Thoracic aorta (tissue), 2 donors: ENCODE measurements at regions not wholly inside any gene's neighbourhood (a gene's known extent, or its start where the extent isn't known, plus 50 kb on each side); places are given as distances from the start of the nearest gene placed in this dataset.

Experiments used
- ATAC-seq: fragments of 150-250 bp; one replicate; pipeline ENCODE4 v1.8.0; 2017; ENCODE audit warnings: low read depth; ENCODE audit not compliant: insufficient number of reproducible peaks, low FRiP score
- DNase-seq: peaks from one replicate; pipeline ENCODE4 v3.0.0-alpha.2; 2020; ENCODE audit warnings: low spot score
- H3K27ac ChIP-seq, 2 donors: fragments of 200-600 bp; sonication (generic); 1 replicate in 1 of 2; 2 replicates in 1 of 2; pipeline ENCODE4 v1.5.1; 2016; ENCODE audit warnings: mild to moderate bottlenecking in 2 of 2, moderate library complexity in 2 of 2
- H3K27me3 ChIP-seq: fragments of 200-600 bp; sonication (generic); replicated peaks from 2 replicates; pipeline ENCODE4 v1.6.0; 2016; ENCODE audit warnings: mild to moderate bottlenecking; ENCODE audit not compliant: insufficient read depth
- H3K36me3 ChIP-seq: fragments of 200-600 bp; sonication (generic); one replicate; pipeline ENCODE4 v1.5.1; 2016
- H3K4me1 ChIP-seq, 2 donors: fragments of 200-600 bp; sonication (generic); 1 replicate in 1 of 2; 2 replicates in 1 of 2; pipeline versions ENCODE4 v1.5.1 to v1.6.0; 2016; ENCODE audit warnings: low read depth in 2 of 2, mild to moderate bottlenecking in 1 of 2; ENCODE audit not compliant: control insufficient read depth in 1 of 2
- H3K4me3 ChIP-seq: fragments of 200-600 bp; sonication (generic); 2 replicates; pipeline ENCODE4 v1.5.1; 2016; ENCODE audit warnings: mild to moderate bottlenecking
- H3K9me3 ChIP-seq: fragments of 200-600 bp; sonication (generic); 2 replicates; pipeline ENCODE4 v1.5.1; 2016
- TF ChIP-seq, protein P1 (sequence below): fragments of 200-600 bp; sonication (generic); IDR thresholded peaks from one replicate; pipeline ENCODE4 v1.5.1; 2019; ENCODE audit warnings: antibody characterized with exemption

DNA sequence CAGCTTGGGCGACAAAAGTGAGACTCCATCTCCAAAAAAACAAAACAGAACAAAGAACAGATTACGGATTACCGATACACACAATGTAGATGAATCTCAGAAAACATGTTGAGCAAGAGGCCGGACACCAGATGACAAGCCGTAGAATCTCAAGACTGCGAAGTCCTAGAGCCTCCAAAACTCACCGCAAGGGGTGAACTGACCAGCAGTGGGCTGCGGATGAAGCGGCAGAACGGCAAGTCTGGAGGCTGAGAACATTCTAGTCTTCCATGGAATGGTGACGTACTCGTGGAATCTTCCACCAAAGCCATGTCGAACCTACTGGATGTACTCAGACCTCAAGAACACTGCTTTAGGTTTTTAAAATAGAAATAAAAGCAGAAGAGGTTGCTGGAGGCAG lies 198.8 kb downstream of the NDUFA10 start:
- no peaks in the 10 kb centered on the region for H3K36me3 ChIP-seq
- H3K27me3 ChIP-seq, result no peaks in the 10 kb centered on the region
- TF ChIP-seq, protein P1, sequence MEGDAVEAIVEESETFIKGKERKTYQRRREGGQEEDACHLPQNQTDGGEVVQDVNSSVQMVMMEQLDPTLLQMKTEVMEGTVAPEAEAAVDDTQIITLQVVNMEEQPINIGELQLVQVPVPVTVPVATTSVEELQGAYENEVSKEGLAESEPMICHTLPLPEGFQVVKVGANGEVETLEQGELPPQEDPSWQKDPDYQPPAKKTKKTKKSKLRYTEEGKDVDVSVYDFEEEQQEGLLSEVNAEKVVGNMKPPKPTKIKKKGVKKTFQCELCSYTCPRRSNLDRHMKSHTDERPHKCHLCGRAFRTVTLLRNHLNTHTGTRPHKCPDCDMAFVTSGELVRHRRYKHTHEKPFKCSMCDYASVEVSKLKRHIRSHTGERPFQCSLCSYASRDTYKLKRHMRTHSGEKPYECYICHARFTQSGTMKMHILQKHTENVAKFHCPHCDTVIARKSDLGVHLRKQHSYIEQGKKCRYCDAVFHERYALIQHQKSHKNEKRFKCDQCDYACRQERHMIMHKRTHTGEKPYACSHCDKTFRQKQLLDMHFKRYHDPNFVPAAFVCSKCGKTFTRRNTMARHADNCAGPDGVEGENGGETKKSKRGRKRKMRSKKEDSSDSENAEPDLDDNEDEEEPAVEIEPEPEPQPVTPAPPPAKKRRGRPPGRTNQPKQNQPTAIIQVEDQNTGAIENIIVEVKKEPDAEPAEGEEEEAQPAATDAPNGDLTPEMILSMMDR, result no peak
- peaks cover 8 to 35% of the 10 kb centered on the region in 2 donors for H3K4me1 ChIP-seq
- no peaks in the 10 kb centered on the region for H3K9me3 ChIP-seq
- H3K27ac ChIP-seq, result no peak overlapping the region
- H3K4me3 ChIP-seq, result no peak overlapping the region
- ATAC-seq (no peak), DNase-seq (no peak)

DNA sequence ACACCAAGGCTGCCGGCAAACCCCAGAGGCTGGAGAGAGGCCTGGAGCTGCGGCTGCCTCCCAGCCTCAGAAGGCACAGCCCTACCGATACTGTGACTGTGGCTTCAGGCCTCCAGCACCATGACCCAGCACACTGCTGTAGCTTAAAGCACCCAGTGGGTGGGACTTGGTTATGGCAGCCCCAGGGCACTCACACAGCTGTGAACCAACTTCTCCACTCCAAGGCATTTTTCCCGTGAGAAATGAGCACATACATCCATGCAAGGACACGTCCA lies 199.5 kb downstream of the NDUFA10 start:
- Histone ChIP-seq H3K4me3 (no peak overlapping the region), H3K36me3 (no peaks in the 10 kb centered on the region), H3K27ac (no peak overlapping the region), H3K9me3 (no peaks in the 10 kb centered on the region), H3K4me1 (peaks cover 8 to 36% of the 10 kb centered on the region in 2 donors), H3K27me3 (no peaks in the 10 kb centered on the region)
- DNase-seq (no peak), ATAC-seq (no peak)
- TF ChIP-seq, protein P1, result no peak

DNA sequence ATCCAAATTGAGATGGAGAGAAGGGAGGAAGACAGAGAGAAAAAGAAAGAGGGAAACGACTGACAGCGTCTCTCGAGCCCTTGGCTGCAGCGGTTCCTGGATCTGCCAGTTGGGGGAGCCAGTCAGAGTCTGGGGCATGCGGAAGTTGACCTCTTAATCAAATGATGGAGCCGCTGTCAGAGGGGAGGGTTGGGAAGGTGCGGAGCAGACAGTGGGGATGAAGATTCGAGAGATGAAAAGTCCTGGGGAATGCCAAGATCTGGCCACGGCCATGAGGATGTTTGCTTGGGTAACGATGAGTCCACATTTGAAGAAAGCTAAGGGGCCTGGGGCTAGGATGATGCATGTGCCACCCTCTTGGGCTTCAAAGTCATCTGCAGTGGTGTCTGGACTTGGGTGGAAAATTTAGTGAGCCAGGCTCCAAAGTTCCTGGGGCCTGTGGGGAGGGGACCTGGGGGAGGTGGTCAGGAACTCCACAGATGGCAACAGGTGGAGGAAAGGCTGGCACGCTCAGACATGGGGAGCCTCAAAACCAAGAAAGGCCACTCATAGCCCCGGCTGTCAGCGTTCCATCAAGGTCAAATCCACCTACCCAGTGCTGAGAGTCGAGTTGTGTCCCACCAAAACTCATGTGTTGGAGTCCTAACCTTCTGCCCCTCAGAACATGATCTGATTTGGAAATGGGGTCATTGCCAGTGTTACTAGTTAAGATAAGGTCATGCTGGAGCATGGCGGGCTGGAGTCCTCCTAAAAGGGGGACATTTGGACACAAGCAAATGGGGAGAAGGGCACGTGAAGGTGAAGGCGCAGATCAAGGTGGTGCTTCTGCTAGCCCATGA lies 200.1 kb downstream of the NDUFA10 start:
- H3K4me1 ChIP-seq, result peaks cover 6 to 36% of the 10 kb centered on the region in 2 donors
- TF ChIP-seq, protein P1, result no peak
- H3K36me3 ChIP-seq, result no peaks in the 10 kb centered on the region
- no peak for DNase-seq
- no peaks in the 10 kb centered on the region for H3K27me3 ChIP-seq
- no peak for ATAC-seq
- no peak overlapping the region for H3K4me3 ChIP-seq
- no peaks in the 10 kb centered on the region for H3K9me3 ChIP-seq
- no peak overlapping the region for H3K27ac ChIP-seq

DNA sequence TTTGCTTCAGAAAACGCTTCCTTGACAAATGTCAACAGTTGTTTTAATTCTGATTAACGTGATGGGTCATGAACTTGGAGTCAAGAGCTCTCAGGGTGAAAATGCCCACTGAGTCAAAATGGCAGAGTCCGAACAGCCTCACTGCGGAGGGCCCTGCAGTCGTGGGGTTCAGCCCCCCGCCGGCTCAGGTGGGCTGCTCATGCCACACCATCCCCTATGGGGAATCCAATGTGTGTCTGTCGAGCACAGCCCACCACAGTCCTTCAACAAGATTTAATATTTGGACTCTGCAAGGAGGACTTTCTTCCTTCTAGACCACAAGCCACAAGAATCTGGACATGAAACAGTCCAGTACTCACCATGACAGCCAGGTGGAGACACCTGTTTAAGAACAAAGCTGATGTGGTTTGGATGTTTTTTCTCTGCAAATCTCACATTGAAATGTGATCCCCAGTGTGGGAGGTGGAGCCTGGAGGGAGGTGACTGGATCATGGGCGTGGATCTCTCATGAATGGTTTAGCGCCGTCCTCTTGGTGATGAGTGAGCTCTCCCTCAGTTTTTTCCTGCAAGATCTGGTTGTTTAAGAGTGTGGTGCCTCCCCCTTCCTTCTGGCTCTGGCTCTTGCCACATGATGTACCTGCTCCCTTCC lies 201.0 kb downstream of the NDUFA10 start:
- TF ChIP-seq, protein P1, result no peak
- Histone ChIP-seq H3K4me3 (no peak overlapping the region), H3K36me3 (no peaks in the 10 kb centered on the region), H3K9me3 (no peaks in the 10 kb centered on the region), H3K27ac (no peak overlapping the region), H3K27me3 (no peaks in the 10 kb centered on the region), H3K4me1 (peaks cover 0 to 35% of the 10 kb centered on the region in 2 donors)
- no peak for ATAC-seq
- no peak for DNase-seq

DNA sequence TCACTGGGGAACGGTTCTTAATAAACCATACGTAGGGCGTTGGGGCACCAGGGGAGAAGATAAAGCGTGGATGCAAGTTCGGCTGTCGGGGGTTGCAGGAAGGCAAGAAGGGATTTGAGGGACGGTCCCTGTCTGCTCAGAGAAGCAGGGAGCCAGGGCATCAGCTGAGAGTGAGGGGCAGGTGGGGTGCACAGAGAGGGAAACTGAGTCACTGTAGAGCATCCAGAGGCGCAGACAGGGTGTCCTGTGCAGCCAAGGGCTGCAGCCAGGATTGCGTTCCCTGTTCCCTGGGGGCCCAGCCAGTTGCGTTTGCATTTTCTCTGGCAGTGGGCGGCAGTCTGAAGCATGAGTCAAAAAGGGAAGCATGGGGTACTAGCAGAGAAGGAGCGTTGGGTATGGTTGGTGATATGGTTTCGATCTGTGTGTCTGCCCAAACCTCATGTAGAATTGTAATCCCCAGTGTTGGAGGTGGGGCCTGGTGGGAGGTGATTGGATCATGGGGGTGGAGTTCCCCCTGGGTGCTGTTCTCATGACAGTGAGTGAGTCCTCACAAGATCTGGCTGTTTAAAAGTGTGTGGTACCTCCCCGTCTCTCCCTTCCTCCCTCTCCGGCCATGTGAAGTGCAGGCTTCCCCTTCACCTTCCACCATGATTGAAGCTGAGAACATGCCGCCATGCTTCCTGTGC lies 202.9 kb downstream of the NDUFA10 start:
- ATAC-seq (no peak), DNase-seq (no peak)
- Histone ChIP-seq H3K27ac (no peak overlapping the region), H3K9me3 (no peaks in the 10 kb centered on the region), H3K4me3 (no peak overlapping the region), H3K4me1 (peaks cover 0 to 23% of the 10 kb centered on the region in 2 donors), H3K27me3 (no peaks in the 10 kb centered on the region), H3K36me3 (no peaks in the 10 kb centered on the region)
- TF ChIP-seq, protein P1, result no peak
